DMS 273 (cell line): ENCODE measurements at regions not wholly inside any gene's neighbourhood (a gene's known extent, or its start where the extent isn't known, plus 50 kb on each side); places are given as distances from the start of the nearest gene placed in this dataset.
A peak's percentile ranks its signal among the peaks of the same experiment; 100 is the strongest.

ENCODE experiments used
- DNase-seq: peaks from one replicate; lab custom pipeline; 2025; ENCODE audit not compliant: unreplicated experiment; lab: John Stamatoyannopoulos, UW

DNA sequence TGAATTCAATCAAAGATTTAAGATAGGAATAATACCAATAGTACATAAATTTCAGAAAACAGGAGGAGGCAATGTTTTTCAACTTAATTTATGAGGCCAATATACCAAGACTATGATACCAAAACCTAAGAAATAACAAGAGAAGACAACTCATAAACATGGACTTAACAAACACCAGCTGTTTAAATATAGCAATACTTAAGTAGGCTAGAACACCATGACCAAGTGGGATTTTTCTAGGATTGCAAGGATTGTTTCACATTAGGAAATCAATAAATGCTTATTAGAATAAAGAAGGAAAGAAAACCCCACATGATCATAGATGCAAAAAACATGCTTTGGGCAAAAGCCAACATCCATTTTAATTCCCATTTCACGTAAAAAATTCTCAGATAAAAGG, 355.1 kb downstream of the EPM2A start:
- DNase-seq, result no peak

DNA sequence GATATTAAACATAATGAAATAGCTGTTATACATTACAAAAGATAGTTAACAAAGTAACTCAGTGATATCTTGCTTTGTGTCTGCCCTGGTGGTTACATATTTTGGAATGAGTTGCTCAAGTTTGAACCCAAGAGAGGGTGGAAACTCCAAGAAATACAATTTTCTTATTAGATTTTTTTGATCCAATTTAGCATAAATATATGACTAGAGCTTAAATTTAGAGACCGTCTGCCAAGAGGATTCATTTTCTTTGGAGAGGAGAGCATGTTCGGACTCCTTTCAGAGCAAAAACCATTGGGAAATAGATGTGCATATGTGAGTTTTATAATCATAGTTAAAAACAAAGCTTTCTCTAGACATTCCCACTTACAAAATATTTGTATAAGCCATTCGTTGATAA, 353.4 kb downstream of the EPM2A start:
- DNase-seq, result no peak

DNA sequence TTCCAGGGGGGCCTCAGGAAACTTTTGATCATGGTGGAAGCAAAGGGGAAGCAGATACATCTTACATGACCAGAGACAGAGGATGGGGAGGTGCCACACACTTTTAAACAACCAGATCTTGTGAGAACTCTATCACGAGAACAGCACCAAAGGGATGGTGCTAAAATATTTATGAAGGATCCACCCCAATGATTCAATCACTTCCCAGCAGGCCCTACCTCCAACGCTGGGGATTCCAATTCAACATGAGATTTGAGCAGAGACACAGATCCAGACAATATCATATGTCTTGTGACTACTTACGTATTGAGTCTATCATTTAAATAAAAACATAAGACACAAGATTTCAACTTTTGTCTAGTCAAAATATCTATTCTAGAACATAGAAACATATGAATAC, 351.9 kb downstream of the EPM2A start:
- no peak for DNase-seq

DNA sequence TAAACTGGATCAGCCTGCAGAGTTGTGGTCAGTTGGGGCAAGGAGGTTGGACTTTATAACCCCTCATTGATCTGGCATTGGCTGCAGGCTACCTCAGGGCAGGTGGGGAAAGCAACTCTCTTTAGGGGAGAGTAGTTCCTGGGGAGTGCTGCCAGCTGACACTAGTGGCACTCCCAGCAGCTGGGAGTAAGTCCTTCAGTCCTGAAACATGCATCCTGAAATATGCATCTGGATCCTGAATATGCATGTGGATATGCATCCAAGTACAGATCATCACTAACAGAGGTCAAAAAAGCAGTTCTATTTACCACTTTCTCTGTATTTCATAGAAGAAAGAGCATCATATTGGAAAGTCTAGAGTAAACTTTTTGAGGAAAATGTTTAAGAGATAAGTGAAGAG, 350.8 kb downstream of the EPM2A start:
- DNase-seq, result no peak

DNA sequence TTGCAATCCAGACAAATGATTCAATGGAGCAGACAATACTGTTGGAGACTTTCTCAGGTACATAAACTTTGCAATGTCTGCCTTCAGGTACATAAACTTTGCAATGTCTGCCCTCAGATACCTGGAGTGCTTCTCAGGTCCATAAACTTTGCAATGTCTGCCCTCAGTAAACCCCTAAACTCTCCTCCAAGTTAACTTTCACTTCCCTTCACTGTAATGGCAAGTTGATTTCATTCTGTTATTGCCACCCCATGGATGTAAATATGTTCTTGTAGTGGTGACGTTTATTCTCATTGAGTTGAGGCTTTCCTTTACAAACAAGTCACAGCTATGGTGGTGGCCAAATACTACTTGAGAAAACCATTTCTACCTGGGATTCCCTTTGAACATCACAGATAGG, 338.8 kb downstream of the EPM2A start:
- DNase-seq, result no peak

DNA sequence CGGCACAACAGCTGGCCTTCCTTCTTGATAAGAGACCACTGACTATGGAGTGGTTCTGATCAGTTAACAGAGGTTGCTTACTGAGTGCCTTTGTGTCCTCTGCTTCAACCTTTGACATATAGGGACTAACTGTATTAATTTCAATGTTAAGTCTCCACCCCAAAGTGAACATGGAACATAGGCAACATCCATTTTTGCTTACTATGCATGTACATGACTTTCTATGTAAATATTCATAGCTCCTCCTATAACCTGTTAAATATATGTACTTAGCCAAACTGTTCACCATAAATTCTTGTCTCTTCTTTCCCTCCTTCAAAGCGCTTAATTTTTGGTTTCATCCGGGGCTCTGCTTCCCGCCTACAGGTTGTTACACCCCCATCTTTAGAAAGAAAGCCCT, 334.8 kb downstream of the EPM2A start:
- DNase-seq, result no peak

DNA sequence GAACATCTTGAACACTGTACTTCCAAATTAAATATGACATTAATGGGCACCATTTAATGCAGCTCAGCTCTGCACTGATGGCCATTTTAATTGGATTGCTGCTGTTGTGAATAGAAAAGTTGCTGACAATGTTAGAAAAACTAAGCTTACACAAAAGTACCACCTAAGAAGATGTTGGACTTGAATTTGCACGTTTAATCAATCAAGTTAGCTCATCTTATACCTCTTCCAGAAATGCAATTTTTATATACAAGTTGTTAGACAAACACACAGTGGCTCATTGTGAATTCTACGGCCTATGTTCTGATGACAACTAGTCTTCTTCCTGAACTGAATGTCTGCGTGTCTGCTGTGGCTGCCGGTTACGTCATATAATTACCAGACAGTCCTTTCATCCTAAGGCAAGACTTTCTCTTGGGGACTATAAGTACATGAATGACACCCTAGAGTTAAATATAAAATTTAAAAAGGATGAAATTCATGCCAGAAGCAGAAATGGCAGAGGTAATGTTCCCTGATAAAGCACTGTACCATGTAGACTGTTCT, 330.2 kb downstream of the EPM2A start:
- no peak for DNase-seq

DNA sequence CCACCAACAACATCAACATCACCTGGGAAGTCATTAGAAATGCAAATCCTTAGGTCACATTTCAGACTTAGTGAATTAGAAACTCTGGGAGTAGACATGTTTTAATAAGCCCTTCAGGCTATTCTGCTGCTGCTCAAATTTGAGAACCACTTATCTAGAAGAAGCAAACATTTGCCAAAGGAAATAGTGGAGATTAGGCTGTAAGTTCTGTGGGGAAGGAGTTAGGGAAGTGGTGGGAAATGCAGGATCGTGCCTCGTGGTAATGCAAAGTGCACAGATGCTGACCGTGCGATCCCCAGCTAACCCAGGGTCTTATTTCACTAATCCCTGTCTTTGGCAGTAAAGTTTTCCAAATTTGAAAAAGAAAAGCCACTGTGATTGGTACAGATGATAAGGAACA, 328.5 kb downstream of the EPM2A start:
- DNase-seq, result no peak

DNA sequence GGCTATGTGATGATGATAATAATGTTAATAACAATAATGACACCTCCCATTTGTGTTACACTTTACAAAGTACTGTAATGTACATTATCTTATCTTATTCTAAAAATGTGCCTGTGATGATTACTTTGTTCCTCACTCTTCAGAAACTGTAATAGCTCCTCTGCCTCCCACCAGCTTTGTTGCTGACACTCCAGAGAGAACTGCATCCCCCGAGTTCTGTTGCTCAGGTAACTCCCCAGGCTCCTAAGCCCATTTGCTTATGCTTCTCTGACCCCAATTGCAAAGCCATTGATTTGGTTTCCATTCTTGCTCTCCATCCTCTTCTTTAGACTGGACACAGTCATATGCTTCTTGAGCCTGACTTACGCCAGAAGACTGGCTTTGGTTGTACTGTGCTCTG, 319.7 kb downstream of the EPM2A start:
- DNase-seq, result no peak

DNA sequence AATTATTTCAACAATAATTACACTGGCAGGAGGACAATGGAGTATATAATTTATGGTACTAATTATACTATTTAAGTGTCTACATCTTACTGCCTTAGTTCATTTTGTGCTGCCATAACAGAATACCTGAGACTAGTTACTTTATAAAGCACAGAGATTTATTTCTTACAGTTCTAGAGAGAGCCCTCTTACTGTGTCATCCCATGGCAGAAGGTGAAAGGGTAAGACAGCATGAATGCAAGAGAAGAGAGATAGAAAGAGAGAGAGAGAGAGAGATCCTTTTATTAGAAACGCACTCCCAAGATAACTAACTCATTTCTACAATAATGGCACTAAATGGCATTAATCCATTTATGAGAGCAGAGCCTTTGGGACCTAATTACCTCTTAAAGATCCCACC, 314.7 kb downstream of the EPM2A start:
- no peak for DNase-seq

DNA sequence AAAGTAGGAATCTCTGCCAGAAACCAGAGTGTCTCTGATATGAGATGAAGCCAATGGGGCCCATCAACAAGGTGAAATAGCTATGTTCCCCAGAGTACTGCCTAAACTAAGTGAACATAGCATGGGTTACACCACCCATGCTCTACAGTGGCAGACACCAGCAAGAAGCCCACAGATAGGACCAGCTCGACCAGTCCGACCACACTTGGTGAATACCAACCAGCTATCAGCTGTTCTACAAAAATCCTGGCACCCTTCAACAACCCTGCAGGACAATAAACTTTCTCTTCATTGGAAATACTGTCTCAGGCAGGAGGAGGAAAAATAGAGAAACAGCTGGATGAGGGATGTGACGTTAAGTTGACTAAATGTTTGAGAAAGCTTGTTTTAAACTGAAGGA, 311.4 kb downstream of the EPM2A start:
- no peak for DNase-seq

DNA sequence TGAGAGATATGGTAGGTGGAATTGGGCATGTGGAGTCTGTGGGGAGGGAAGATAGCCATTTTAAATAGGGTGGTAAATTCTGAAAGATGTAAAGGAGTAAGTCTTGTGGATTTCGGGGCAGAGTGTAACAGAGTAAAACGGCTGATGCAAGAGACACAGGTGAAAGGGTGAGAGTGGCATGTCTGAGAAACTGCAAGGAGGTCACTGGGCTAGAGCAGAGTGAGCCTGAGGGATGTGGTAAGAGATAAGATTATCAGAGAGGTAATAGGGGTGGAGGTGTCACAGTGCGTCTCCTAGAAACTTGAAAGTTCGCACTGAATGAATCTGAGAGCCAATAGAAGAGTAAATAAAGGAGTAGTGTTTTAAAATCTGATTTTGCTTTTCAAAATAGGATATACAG, 308.1 kb downstream of the EPM2A start:
- DNase-seq, result no peak

DNA sequence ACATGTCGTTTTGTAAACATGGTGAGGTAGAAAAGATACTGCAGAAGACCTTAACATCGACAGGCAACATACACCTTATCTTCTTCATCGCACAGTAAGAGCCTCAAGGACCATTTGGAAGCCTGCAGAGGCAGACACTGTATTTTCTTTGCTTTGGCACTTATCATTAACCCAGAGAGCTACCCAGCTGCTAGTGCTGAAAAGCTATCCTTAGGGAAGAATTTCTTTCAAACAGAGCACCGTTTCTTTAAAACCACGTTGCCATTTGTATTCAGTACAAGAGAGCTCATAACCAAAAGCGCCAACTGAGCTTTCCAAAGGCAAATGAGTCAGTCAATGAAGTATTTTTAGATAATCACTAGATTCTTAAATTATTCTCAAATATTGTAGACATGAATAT, 306.6 kb downstream of the EPM2A start:
- DNase-seq, result no peak

DNA sequence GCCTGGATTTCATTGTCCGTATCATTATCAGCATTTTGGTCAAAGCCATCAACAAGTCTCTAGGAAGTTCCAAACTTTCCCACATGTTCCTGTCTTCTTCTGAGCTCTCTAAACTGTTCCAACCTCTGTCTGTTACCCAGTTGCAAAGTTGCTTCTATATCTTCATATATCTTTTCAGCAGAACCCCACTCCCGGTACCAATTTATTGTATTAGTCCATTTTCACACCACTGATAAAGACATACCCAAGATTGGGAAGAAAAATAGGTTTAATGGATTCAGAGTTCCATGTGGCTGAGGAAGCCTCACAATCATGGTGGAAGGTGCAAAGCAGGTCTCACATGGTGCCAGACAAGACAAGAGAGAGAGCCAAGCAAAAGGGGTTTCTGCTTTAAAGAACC, 293.2 kb downstream of the EPM2A start:
- DNase-seq, result no peak

DNA sequence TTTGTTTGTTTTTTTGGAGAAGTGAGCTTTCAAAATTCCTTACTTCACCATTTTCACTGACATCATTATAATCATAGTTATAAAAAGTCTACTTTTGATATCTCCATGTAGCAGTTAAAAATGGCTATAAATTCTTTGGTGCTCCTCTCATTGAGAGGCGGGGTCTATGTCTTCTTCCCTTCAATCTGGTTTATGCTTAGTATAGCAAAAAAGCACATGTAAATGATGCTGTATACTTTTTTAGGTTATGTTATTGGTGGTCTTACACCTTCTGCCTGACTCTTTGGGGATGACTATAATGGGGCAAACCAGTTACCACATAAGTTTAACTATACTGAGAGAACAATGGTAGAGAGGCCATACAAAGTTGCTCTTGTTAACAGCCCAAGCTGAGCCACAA, 289.6 kb downstream of the EPM2A start:
- DNase-seq, result no peak

DNA sequence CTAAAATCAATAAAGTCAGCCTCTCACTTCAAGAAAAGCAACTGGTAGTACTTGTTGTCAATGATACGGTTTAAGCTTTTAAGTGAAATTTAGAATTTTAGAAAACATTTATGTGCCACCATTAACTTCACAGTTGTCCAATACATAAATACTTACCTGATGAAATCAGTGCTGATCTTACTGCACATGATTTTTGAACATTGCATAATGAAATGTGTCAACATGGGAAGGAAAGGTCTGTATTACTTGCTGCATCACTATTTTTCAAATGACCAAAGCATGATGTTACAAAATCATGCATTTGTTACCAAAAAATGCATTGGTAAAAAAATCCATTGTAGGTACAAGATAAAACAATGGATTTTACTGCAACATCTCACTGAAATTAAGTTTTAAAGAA, 284.3 kb downstream of the EPM2A start:
- no peak for DNase-seq

DNA sequence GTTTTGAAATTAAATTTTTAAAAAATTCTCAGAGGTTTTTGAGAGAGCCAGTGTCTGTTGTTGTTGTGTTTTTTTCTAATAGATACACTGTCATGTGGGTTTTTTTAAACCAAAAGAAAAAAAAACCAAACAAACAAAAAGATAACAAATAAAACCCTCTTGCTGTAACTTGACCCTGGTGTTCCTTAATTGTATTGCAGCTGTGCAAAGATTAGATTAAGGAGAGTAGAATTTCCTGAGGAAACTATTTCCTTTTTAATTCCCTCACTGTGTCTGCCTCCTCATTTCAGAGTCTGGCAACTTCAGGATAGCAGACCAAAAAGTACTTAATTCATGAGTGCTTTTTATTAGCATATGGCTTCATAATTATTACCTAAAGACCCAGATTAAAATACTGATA, 281.9 kb downstream of the EPM2A start:
- peak; percentile 5 for DNase-seq

DNA sequence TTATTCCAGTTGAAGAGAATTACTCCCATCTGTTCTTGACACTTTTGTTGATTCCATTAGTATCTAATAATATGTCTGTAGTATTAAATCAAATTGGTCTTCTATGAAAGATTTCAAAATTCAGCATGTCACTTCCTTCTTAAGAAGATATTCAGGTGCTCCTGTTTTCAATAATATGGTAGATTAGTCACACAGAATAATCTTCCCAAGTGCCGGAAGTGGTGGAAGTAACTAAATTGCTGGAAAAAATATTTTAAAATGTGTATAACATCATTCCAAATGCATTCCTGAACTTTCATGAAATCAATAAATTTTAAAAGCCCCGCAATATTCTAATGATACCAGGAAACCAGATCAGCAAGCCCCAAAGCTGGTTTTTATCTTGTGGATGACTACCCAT, 281.3 kb downstream of the EPM2A start:
- no peak for DNase-seq

DNA sequence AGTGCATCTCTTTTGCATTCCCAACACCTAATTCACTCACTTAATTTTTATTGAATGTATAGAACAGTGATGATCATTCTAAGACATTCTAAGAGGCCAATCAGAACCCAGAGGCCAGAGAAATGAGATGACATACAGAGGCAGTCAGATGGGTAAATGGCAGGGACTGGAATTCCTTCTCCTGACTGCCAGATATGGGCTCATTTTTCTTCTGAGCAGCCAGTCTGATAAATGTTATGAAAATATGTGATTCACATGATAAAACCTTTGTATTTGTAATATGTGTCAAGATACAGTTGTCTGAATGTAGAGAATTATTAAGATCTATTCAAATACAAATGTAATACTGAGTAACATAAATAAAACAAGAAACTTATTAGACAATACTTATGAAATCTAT, 277.8 kb downstream of the EPM2A start:
- DNase-seq, result no peak

DNA sequence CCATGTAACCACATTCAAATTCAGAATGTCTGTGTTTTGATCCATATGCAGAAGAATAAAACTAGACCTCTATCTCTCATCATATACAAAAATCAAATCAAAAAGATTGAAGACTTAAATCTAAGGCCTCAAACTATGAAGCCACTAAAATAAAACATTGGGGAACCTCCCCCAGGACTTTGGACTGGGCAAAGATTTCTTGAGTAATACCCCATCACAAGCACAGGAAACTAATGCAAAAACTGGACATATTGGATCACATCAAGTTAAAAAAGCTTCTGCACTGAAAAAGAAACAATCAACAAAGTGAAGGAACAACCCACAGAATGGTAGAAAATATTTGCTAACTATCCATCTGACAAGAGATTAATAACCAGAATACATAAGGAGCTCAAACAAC, 266.8 kb downstream of the EPM2A start:
- no peak for DNase-seq

DNA sequence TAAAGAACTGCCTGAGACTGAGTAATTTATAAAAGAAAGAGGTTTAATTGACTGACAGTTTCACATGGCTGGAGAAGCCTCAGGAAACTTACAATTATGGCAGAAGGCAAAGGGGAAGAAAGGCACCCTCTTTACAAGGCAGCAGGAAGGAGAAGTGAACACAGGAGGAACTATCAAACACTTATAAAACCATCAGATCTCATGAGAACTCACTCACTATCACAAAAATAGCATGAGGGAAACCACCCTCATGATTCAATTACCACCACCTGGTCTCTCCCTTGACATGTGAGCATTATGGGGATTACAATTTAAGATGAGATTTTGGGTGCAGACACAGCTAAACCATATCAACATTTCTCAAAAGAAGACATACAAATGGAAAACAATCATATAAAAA, 266.3 kb downstream of the EPM2A start:
- no peak for DNase-seq

DNA sequence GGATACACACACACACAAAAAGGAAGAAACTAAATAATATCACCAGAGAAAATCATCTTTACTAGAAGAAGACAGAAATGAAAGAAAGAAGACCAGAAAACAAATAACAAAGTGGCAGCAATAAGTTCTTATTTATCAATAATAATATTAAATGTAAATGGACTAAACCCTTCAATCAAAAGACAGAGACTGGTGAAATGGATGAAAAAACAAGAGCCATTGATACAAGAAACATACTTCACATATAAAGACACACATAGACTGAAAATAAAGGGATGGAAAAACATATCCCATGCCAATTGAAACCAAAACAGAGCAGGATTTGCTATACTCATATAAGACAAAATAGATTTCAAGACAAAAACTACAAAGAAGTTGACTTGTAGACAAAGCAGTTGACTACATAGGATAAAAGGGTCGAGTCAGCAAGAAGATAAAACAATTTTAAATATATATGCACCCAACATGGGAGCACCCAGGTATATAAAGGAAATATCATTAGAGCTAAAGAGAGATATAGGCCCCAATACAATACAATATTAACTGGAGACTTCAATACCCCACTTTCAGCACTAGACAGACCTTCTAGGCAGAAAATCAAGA, 259.4 kb downstream of the EPM2A start:
- no peak for DNase-seq

DNA sequence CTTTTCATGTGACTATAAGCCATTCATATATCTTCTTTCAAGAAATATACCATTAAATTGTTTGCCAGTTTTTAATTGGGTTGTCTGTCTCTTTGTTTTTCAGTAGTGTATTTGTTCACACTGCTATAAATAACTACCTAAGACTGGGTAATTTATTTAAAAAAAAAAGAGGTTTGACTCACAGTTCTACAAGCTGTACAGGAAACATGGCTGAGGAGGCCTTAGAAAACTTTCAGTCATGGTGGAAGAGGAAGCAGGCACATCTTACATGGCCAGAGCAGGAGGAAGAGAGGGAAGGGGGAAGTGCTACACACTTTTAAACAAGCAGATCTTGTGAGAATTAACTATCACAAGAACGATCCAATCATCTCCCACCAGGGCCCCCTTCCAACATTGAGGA, 255.3 kb downstream of the EPM2A start:
- no peak for DNase-seq
